HCT116 (cell line): ENCODE measurements at regions not wholly inside any gene's neighbourhood (a gene's known extent, or its start where the extent isn't known, plus 50 kb on each side); places are given as distances from the start of the nearest gene placed in this dataset.

Experiments used
- ATAC-seq: fragments of 200-7000 bp; cut with Tn5 transposase; 2 replicates; pipeline ENCODE4 v1.9.1; 2020; ENCODE audit warnings: mild to moderate bottlenecking, moderate library complexity
- BruUV-seq: library from RNA; stranded (reverse); fragments of 400-500 nt; replicated peaks from 2 replicates; lab custom pipeline; 2021; lab: Mats Ljungman, UMichigan
- CTCF ChIA-PET: fragments of 300-600 bp; sonication (Branson Sonifier 250); formaldehyde crosslinking; loops from one replicate; lab custom pipeline; 2021; ENCODE audit warnings: antibody characterized with exemption; lab: Charles Lee
- POLR2A ChIA-PET: fragments of 300-600, 350-600 bp; sonication (Branson Sonifier 250); formaldehyde crosslinking; loops from one replicate; lab custom pipeline; 2021; ENCODE audit warnings: antibody characterized with exemption; lab: Charles Lee
- RAD21 ChIA-PET, 2 experiments: fragments of 300-600 bp; sonication (Branson Sonifier 250); formaldehyde crosslinking; loops; one replicate each; lab custom pipeline; 2023; ENCODE audit warnings: low total read pairs in 2 of 2; ENCODE audit not compliant: uncharacterized antibody in 2 of 2, unreplicated experiment in 2 of 2, low non-redundant PET in 1 of 2; lab: Charles Lee
- DNase-seq: peaks from one replicate; pipeline ENCODE4 v3.0.0-alpha.2; 2010; ENCODE audit warnings: low read depth, low spot score
- H2AFZ ChIP-seq: fragments of 200-600 bp; shearing (Covaris generic), sonication (generic); 2 replicates; pipeline ENCODE4 v1.6.1; 2017; ENCODE audit warnings: low read depth, mixed run types, mixed read lengths, antibody characterized with exemption, low read length; ENCODE audit not compliant: poor library complexity, severe bottlenecking
- H3K27ac ChIP-seq: 2 replicates; pipeline ENCODE4 v1.5.1; 2012; ENCODE audit warnings: low read depth, low read length
- H3K27me3 ChIP-seq: fragments of 200-600 bp; sonication (generic); 2 replicates; pipeline ENCODE4 v1.6.1; 2016; ENCODE audit warnings: mixed run types, low read length, mixed read lengths; ENCODE audit not compliant: insufficient read depth
- H3K36me3 ChIP-seq, 2 experiments: fragments of 200-500 bp in 1 of 2; fragments of 200-600 bp in 1 of 2; sonication (Bioruptor generic) in 1 of 2; sonication (generic) in 1 of 2; 2 replicates each; pipeline versions ENCODE4 v1.5.1 to v1.6.1; 2014 to 2016; ENCODE audit warnings: low read length in 2 of 2, inconsistent platforms in 1 of 2, mixed read lengths in 1 of 2, mixed run types in 1 of 2; ENCODE audit not compliant: insufficient read depth in 2 of 2, control insufficient read depth in 1 of 2
- H3K4me1 ChIP-seq, 2 experiments: fragments of 200-600 bp in 1 of 2; sonication (generic) in 1 of 2; 2 replicates each; pipeline versions ENCODE4 v1.5.1 to v1.6.1; 2012 to 2017; ENCODE audit warnings: low read length in 2 of 2, inconsistent platforms in 1 of 2, mild to moderate bottlenecking in 1 of 2, mixed read lengths in 1 of 2, mixed run types in 1 of 2, moderate library complexity in 1 of 2; ENCODE audit not compliant: insufficient read depth in 2 of 2, control insufficient read depth in 1 of 2
- H3K4me2 ChIP-seq: fragments of 200-600 bp; sonication (generic); 2 replicates; pipeline ENCODE4 v1.6.1; 2017; ENCODE audit warnings: mixed run types, low read length, mixed read lengths
- H3K4me3 ChIP-seq, 2 experiments: fragments of 200-600 bp in 1 of 2; sonication (generic) in 1 of 2; replicated peaks in 1 of 2; 2 replicates each; pipeline ENCODE4 v1.5.1; 2011 to 2016; ENCODE audit warnings: low read length in 2 of 2, control low read depth in 1 of 2, low read depth in 1 of 2, mild to moderate bottlenecking in 1 of 2, mixed read lengths in 1 of 2, mixed run types in 1 of 2
- H3K79me2 ChIP-seq: fragments of 200-600 bp; sonication (generic); 2 replicates; pipeline ENCODE4 v1.6.1; 2017; ENCODE audit warnings: mild to moderate bottlenecking, mixed run types, low read length, moderate library complexity, mixed read lengths; ENCODE audit not compliant: insufficient read depth
- H3K9ac ChIP-seq: fragments of 200-600 bp; sonication (generic); 2 replicates; pipeline ENCODE4 v1.6.1; 2016; ENCODE audit warnings: low read length, mixed read lengths
- H3K9me2 ChIP-seq: fragments of 200-600 bp; sonication (generic), shearing (Covaris generic); 2 replicates; pipeline ENCODE4 v1.6.1; 2017; ENCODE audit warnings: mixed run types, mild to moderate bottlenecking, moderate library complexity; ENCODE audit not compliant: insufficient read depth
- H3K9me3 ChIP-seq, 2 experiments: fragments of 200-500 bp in 1 of 2; fragments of 200-600 bp in 1 of 2; sonication (Bioruptor generic) in 1 of 2; sonication (generic) in 1 of 2; 2 replicates each; pipeline ENCODE4 v1.6.1; 2014 to 2017; ENCODE audit warnings: low read length in 2 of 2, mixed read lengths in 2 of 2, inconsistent platforms in 1 of 2, low read depth in 1 of 2, mild to moderate bottlenecking in 1 of 2, mixed run types in 1 of 2, moderate library complexity in 1 of 2; ENCODE audit not compliant: control insufficient read depth in 1 of 2, insufficient read depth in 1 of 2
- H4K20me1 ChIP-seq: fragments of 200-600 bp; sonication (generic), shearing (Covaris generic); 2 replicates; pipeline ENCODE4 v1.6.1; 2017; ENCODE audit warnings: mixed run types, mild to moderate bottlenecking, moderate library complexity; ENCODE audit not compliant: insufficient read depth
- CEBPB ChIP-seq: IDR thresholded peaks from 2 replicates; pipeline ENCODE4 v1.6.1; 2012; ENCODE audit warnings: low read depth
- intact Hi-C: fragments of 100-400 bp; cut with micrococcal nuclease; formaldehyde crosslinking; loops from 2 replicates; pipeline ENCODE4 v1.10.0; 2022
- TF ChIP-seq, protein P1 (sequence below): IDR thresholded peaks from 2 replicates; pipeline ENCODE4 v1.6.1; 2012; ENCODE audit warnings: low read depth
- TF ChIP-seq, protein P2 (sequence below), 3 experiments: fragments of 200-600 bp in 1 of 3; sonication (generic) in 1 of 3; IDR thresholded peaks in 2 of 3; conservative IDR thresholded peaks in 1 of 3; 2 replicates each; pipeline ENCODE4 v1.5.1; 2012 to 2017; ENCODE audit warnings: low read depth in 2 of 3, low read length in 2 of 3, antibody characterized with exemption in 1 of 3, borderline replicate concordance in 1 of 3, control low read depth in 1 of 3, mild to moderate bottlenecking in 1 of 3, mixed read lengths in 1 of 3, mixed run types in 1 of 3, moderate library complexity in 1 of 3; ENCODE audit not compliant: insufficient read depth in 1 of 3

DNA sequence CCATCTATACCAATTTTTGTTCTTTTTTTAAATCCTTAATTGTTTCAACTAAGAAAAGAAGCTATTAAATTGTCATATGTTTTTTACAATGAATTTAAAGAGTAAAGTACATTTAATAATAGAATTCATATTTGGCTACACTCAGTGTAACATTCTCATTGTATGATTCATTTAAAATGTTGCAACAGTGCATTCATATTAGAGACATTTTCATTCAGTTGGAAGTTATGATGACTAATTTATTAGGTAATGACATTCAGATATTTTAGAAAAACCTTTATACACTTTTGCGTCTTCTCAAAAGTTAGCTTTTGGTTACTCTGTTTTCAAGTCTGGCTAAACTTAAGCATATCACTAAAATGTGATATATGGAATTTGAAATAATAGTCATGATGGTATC lies 887.5 kb upstream of the NRXN1 start:
- CTCF ChIA-PET = no interaction called here
- Histone ChIP-seq H2AFZ (no peak overlapping the region), H3K9me2 (no peaks in the 10 kb centered on the region), H3K4me1 (no peaks in the 10 kb centered on the region), H3K79me2 (no peaks in the 10 kb centered on the region), H3K4me2 (no peak overlapping the region), H3K27me3 (no peaks in the 10 kb centered on the region), H3K27ac (no peak overlapping the region), H3K4me3 (no peak overlapping the region), H4K20me1 (no peaks in the 10 kb centered on the region), H3K9ac (no peak overlapping the region), H3K9me3 (no peaks in the 10 kb centered on the region), H3K36me3 (no peaks in the 10 kb centered on the region)
- ATAC-seq (no peak), DNase-seq (no peak)
- POLR2A ChIA-PET = no interaction called here
- no TSS peak for BruUV-seq
- RAD21 ChIA-PET = no interaction called here
- intact Hi-C loops = no loop called here
- TF ChIP-seq, protein P1, sequence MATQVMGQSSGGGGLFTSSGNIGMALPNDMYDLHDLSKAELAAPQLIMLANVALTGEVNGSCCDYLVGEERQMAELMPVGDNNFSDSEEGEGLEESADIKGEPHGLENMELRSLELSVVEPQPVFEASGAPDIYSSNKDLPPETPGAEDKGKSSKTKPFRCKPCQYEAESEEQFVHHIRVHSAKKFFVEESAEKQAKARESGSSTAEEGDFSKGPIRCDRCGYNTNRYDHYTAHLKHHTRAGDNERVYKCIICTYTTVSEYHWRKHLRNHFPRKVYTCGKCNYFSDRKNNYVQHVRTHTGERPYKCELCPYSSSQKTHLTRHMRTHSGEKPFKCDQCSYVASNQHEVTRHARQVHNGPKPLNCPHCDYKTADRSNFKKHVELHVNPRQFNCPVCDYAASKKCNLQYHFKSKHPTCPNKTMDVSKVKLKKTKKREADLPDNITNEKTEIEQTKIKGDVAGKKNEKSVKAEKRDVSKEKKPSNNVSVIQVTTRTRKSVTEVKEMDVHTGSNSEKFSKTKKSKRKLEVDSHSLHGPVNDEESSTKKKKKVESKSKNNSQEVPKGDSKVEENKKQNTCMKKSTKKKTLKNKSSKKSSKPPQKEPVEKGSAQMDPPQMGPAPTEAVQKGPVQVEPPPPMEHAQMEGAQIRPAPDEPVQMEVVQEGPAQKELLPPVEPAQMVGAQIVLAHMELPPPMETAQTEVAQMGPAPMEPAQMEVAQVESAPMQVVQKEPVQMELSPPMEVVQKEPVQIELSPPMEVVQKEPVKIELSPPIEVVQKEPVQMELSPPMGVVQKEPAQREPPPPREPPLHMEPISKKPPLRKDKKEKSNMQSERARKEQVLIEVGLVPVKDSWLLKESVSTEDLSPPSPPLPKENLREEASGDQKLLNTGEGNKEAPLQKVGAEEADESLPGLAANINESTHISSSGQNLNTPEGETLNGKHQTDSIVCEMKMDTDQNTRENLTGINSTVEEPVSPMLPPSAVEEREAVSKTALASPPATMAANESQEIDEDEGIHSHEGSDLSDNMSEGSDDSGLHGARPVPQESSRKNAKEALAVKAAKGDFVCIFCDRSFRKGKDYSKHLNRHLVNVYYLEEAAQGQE = no peak
- TF ChIP-seq, protein P2, sequence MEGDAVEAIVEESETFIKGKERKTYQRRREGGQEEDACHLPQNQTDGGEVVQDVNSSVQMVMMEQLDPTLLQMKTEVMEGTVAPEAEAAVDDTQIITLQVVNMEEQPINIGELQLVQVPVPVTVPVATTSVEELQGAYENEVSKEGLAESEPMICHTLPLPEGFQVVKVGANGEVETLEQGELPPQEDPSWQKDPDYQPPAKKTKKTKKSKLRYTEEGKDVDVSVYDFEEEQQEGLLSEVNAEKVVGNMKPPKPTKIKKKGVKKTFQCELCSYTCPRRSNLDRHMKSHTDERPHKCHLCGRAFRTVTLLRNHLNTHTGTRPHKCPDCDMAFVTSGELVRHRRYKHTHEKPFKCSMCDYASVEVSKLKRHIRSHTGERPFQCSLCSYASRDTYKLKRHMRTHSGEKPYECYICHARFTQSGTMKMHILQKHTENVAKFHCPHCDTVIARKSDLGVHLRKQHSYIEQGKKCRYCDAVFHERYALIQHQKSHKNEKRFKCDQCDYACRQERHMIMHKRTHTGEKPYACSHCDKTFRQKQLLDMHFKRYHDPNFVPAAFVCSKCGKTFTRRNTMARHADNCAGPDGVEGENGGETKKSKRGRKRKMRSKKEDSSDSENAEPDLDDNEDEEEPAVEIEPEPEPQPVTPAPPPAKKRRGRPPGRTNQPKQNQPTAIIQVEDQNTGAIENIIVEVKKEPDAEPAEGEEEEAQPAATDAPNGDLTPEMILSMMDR (IDR thresholded peaks at IDR 0.05 in 2 of 3, conservative IDR thresholded peaks at IDR 0.05 in 1 of 3; ENCODE audit: borderline replicate concordance in 1 of 3, insufficient read depth in 1 of 3, low read depth in 2 of 3, low read length in 2 of 3) = no peak
- 0 out of 2 replicates have a peak, but pooled peaks have one; percentile 29 for TF ChIP-seq CEBPB
